ENCODE measurements at regions not wholly inside any gene's neighbourhood (a gene's known extent, or its start where the extent isn't known, plus 50 kb on each side); places are given as distances from the start of the nearest gene placed in this dataset.

GRCh38 chr18:10099539-10100140, 185.8 kb downstream of the VAPA start:
- no peak for FAIRE-seq
- TF ChIP-seq EZH2 (IDR thresholded peaks at IDR 0.05; ENCODE audit: low read length) = no peak
- TF ChIP-seq, protein P1, sequence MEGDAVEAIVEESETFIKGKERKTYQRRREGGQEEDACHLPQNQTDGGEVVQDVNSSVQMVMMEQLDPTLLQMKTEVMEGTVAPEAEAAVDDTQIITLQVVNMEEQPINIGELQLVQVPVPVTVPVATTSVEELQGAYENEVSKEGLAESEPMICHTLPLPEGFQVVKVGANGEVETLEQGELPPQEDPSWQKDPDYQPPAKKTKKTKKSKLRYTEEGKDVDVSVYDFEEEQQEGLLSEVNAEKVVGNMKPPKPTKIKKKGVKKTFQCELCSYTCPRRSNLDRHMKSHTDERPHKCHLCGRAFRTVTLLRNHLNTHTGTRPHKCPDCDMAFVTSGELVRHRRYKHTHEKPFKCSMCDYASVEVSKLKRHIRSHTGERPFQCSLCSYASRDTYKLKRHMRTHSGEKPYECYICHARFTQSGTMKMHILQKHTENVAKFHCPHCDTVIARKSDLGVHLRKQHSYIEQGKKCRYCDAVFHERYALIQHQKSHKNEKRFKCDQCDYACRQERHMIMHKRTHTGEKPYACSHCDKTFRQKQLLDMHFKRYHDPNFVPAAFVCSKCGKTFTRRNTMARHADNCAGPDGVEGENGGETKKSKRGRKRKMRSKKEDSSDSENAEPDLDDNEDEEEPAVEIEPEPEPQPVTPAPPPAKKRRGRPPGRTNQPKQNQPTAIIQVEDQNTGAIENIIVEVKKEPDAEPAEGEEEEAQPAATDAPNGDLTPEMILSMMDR (optimal IDR thresholded peaks at IDR 0.05 in 1 of 3, IDR thresholded peaks at IDR 0.05 in 1 of 3, conservative IDR thresholded peaks at IDR 0.05 in 1 of 3; ENCODE audit: extremely low read depth in 1 of 3, insufficient read depth in 2 of 3, low read length in 3 of 3) = no peak
- Histone ChIP-seq H2AFZ (ENCODE audit: control insufficient read depth, low read length) (no peak overlapping the region), H3K36me3 (ENCODE audit: control insufficient read depth in 2 of 2, extremely low read depth in 1 of 2, insufficient read depth in 2 of 2, low read length in 2 of 2) (no peaks in the 10 kb centered on the region), H3K4me2 (ENCODE audit: control insufficient read depth, extremely low read depth, insufficient read depth, low read depth, low read length) (no peak overlapping the region), H3K4me3 (ENCODE audit: control insufficient read depth in 2 of 3, extremely low read depth in 1 of 3, insufficient read depth in 2 of 3, low read depth in 1 of 3, low read length in 3 of 3) (no peak overlapping the region), H3K79me2 (ENCODE audit: control insufficient read depth, insufficient read depth, low read length) (no peaks in the 10 kb centered on the region), H4K20me1 (ENCODE audit: control insufficient read depth, extremely low read depth, insufficient read depth, low read length) (no peaks in the 10 kb centered on the region), H3K9me3 (ENCODE audit: control insufficient read depth, low read depth, low read length) (no peaks in the 10 kb centered on the region), H3K27ac (ENCODE audit: control insufficient read depth, insufficient read depth, low read length) (no peak overlapping the region), H3K9me1 (ENCODE audit: control insufficient read depth, extremely low read depth, insufficient read depth, low read length) (no peaks in the 10 kb centered on the region), H3K4me1 (ENCODE audit: control insufficient read depth, extremely low read depth, insufficient read depth, low read length) (peaks cover under 1% of the 10 kb centered on the region), H3K9ac (ENCODE audit: control insufficient read depth, extremely low read depth, insufficient read depth, low read length) (no peak overlapping the region), H3K27me3 (ENCODE audit: control insufficient read depth, extremely low read depth, insufficient read depth, low read length) (no peaks in the 10 kb centered on the region)
- dilution Hi-C loops (cut with MboI; ENCODE audit: extremely low pct_ligation_motif_present, low sequenced_read_pairs) = no loop called here
- no peak for DNase-seq (ENCODE audit: low read depth, low spot score)

- no peak overlapping the region for H3K4me3 ChIP-seq (ENCODE audit: control insufficient read depth in 2 of 3, extremely low read depth in 1 of 3, insufficient read depth in 2 of 3, low read depth in 1 of 3, low read length in 3 of 3)
- FAIRE-seq (no peak), DNase-seq (ENCODE audit: low read depth, low spot score) (no peak)
- no peaks in the 10 kb centered on the region for H3K4me1 ChIP-seq (ENCODE audit: control insufficient read depth, extremely low read depth, insufficient read depth, low read length)
- no peak overlapping the region for H3K9ac ChIP-seq (ENCODE audit: control insufficient read depth, extremely low read depth, insufficient read depth, low read length)
- H3K79me2 ChIP-seq (ENCODE audit: control insufficient read depth, insufficient read depth, low read length) = no peaks in the 10 kb centered on the region
- no peaks in the 10 kb centered on the region for H3K36me3 ChIP-seq (ENCODE audit: control insufficient read depth in 2 of 2, extremely low read depth in 1 of 2, insufficient read depth in 2 of 2, low read length in 2 of 2)
- no peak overlapping the region for H2AFZ ChIP-seq (ENCODE audit: control insufficient read depth, low read length)
- no peaks in the 10 kb centered on the region for H4K20me1 ChIP-seq (ENCODE audit: control insufficient read depth, extremely low read depth, insufficient read depth, low read length)
- H3K9me1 ChIP-seq (ENCODE audit: control insufficient read depth, extremely low read depth, insufficient read depth, low read length) = no peaks in the 10 kb centered on the region
- dilution Hi-C loops (cut with MboI; ENCODE audit: extremely low pct_ligation_motif_present, low sequenced_read_pairs) = no loop called here
- H3K27ac ChIP-seq (ENCODE audit: control insufficient read depth, insufficient read depth, low read length) = no peak overlapping the region
- TF ChIP-seq, protein P1 (optimal IDR thresholded peaks at IDR 0.05 in 1 of 3, IDR thresholded peaks at IDR 0.05 in 1 of 3, conservative IDR thresholded peaks at IDR 0.05 in 1 of 3; ENCODE audit: extremely low read depth in 1 of 3, insufficient read depth in 2 of 3, low read length in 3 of 3) = no peak
- no peak overlapping the region for H3K4me2 ChIP-seq (ENCODE audit: control insufficient read depth, extremely low read depth, insufficient read depth, low read depth, low read length)
- no peaks in the 10 kb centered on the region for H3K27me3 ChIP-seq (ENCODE audit: control insufficient read depth, extremely low read depth, insufficient read depth, low read length)
- no peaks in the 10 kb centered on the region for H3K9me3 ChIP-seq (ENCODE audit: control insufficient read depth, low read depth, low read length)
Measured at GRCh38 chr18:10100196-10100595, 186.4 kb downstream of the VAPA start.

Data from keratinocyte (primary cell).